OCI-LY3 (cell line): ENCODE measurements at regions not wholly inside any gene's neighbourhood (a gene's known extent, or its start where the extent isn't known, plus 50 kb on each side); places are given as distances from the start of the nearest gene placed in this dataset.

Source experiments
- CTCF ChIP-seq: fragments of 200-600, 300-600 bp; sonication (generic); IDR thresholded peaks from 2 replicates; pipeline ENCODE4 v1.5.1; 2014; ENCODE audit warnings: antibody characterized with exemption, low read length, low read depth
- EZH2phosphoT487 ChIP-seq: fragments of 200-600 bp; shearing (Covaris generic); IDR thresholded peaks from 2 replicates; pipeline ENCODE4 v1.6.1; 2018; ENCODE audit warnings: antibody characterized with exemption, mixed run types, low read depth

GRCh38 chr5:17005107-17005828, 69.2 kb upstream of the MYO10 start:
- TF ChIP-seq CTCF (no peak), EZH2phosphoT487 (no peak)
